Kasumi-1 (cell line): ENCODE measurements at regions not wholly inside any gene's neighbourhood (a gene's known extent, or its start where the extent isn't known, plus 50 kb on each side); places are given as distances from the start of the nearest gene placed in this dataset.

Experiments used
- DNase-seq, 2 experiments: peaks; one replicate each; lab custom pipeline; 2025; lab: John Stamatoyannopoulos, UW

DNA sequence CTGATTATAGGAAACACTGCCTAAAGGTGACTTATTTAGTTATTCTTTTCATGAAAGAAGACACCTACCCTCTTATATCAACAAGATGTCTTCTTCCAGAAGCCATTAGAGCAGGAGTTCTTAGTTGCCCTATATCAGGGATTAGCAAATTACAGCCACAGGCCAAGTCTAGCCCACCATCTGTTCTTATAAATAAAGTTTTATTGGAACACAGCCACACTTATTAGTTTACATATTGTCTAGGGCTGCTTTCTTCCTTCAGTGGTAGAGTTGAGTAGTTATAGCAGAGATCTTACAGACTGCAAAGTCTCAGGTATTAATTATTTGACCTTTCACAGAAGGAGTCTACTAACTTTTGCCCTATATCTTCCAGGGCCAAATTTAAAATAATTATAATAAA lies 157.2 kb upstream of the NOCT start:
- DNase-seq = no peak

GRCh38 chr4:138857416-138857815 lies 158.2 kb upstream of the NOCT start:
- DNase-seq = no peak

DNA sequence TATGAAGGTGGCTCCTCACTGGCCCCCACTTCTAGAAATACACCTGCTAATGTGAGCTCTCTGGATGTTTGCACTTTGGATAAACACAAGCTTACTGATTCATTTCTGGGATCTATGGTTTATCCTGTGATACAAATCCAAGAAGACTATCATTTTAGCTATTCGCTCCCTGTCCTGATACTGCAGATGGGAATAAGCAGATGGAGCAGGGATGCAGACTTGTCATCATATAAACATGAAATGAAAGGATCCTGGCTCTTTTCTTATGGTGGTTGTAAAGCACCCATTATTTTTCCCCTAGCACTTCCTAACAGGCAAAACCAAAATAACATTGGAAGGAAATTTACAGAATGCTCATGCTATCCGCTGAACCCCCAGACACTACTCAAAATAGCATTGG lies 162.9 kb upstream of the NOCT start:
- DNase-seq = no peak

GRCh38 chr4:138851391-138852335 lies 163.9 kb upstream of the NOCT start:
- no peak for DNase-seq

GRCh38 chr4:138845664-138846063 lies 169.9 kb upstream of the NOCT start:
- no peak for DNase-seq

DNA sequence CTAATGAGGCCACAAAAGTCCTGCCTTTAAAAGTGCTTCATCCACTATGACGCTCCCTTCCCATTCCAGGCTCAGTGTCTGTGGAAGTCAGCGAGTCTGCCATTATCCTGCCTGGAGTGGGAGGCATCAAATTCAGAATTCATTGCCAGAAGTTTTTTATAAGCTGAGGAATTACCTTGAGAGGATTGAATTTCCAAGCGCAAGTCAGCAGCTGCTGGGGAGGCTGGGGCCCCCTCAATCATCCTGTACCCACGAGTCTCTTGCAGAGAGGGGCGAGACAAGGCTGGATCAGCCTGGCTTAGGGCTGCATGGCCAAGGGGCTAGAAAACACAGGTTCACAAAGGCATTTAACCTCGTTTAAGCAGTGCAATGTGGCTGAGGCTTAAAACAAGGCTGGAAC lies 170.5 kb upstream of the NOCT start:
- DNase-seq = no peak

GRCh38 chr4:138843616-138844015 lies 172.0 kb upstream of the NOCT start:
- no peak for DNase-seq

DNA sequence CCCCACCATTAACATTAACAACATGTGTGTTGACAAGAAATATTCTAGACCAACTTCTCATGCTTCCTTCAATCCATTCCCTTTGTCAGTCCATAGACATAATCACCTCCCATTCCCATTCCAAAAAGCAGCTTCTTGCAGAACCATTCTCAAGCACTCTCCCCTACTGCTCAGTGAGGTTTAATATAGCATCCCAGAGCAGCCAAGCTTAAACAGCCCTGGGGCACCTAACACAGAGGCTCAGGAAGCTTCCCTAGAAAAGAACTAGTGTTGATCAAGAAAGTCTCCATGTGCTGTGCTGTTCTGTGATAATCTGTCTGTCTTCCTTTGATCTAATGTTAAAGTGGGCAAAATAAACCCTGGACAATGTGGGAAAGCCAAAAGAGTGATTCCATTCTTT lies 174.2 kb upstream of the NOCT start:
- DNase-seq = no peak

GRCh38 chr4:138838251-138838650 lies 177.3 kb upstream of the NOCT start:
- no peak for DNase-seq

DNA sequence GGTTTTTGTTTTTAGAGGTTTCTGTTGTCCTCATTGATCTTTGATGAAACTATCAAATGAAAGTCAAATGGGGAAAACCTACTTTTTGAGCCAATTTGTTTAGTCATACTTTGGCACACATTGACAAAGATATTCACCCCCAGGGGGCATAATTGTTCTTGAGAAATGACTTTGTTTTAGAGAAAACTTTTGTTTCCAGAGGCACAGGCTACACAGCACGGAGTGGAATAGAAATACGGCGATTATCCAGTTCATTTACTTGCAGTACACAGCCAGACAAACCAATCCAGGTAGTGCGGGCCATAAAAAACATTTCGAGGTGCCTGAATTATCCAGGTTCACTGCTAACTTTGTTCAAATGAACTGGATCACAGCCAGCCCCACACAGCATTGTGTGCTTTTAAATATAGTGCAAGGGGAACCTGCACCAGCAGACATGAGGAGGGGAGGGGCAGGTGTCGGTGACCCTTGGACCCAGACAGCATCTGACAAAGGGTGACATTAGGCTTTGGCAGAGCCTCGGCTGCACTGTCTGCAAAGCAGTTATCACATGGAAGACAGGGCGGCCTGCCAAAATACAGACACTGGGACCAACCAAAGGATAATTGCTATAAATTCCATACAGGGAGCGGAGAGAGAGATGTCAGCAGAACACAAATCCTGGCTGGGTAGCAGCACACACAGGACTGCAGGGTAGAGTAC lies 179.6 kb upstream of the NOCT start:
- DNase-seq = no peak

- no peak for DNase-seq
Measured at GRCh38 chr4:138833974-138834373, 181.6 kb upstream of the NOCT start.

DNA sequence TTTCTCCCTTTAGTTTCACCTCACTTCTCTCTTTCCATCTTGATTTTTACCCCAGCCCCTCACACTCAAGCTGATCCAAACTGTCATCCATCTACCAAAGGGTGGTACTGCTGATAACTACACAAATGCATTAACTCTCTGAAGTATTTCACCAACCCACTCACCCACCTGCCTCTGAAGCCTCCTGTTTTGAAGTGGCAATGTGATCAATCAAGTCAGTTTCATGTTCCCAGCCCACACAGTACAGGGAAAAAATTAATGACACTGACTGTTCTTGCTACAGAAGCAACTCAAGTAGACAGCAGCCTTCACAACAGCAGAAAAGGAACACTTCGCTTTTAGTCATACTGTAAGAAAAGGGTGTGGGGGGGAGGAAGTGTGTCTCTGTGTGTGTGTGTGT lies 183.0 kb upstream of the NOCT start:
- DNase-seq = no peak

- no peak for DNase-seq
Measured at GRCh38 chr4:138831948-138832347, 183.6 kb upstream of the NOCT start.

- DNase-seq = no peak
Measured at GRCh38 chr4:138828926-138829325, 186.7 kb upstream of the NOCT start.

DNA sequence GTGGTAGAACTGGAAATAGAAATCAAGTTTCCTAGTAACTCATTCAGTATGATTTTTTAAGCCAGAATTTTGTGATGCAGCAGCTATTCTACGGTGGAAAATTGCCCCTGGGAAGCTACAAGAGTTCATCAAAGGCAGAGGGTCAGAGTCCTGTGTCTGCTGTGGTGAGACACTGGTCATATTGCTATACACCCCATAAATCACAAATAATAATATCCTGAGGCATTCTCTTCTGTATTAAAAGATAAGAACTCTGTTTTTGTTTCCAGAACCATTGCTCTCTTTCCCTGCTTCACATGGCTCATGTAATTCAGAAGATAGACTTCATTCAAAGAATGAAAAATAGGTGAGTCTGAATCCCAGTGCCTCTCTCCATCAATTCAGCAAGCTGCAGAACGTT lies 188.8 kb upstream of the NOCT start:
- no peak for DNase-seq

- no peak for DNase-seq
Measured at GRCh38 chr4:138826322-138826721, 189.3 kb upstream of the NOCT start.

DNA sequence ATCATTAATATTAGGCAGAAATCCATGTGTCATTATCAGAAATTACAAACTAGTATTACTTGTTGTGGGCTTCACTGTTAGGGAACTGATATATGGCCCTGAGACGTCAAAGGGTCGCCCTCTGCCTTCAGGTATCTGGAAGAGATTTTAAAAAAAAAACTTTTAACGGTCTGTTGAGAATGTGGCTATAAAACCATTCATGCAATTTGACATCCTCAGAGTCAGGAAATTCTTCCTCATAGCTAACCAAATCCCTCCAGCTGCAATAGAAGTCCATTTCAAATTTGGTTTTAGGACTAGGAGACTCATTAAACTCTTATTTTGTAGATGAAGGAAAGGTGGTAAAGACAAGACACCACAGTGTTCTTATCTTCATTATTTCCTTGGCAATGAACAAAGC lies 194.2 kb upstream of the NOCT start:
- no peak for DNase-seq

DNA sequence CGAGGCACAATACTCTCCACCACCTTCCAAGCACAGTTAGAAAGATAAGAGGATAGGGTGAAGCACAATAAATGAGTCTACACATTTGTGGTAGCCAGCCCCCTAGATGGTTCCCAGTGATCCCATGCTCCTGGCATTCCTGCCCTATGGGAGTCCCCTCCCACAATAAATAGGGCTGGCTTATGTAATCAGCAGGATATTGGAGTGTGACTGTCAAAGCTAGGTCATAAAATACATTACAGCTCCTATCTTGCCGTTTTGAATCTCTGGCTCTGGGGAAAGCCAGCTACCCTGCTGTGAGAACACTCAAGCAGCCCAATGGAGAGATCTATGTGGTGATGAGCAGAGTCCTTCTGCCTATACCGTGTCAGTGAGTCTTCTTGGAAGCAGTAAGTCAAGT lies 198.7 kb upstream of the NOCT start:
- DNase-seq = no peak

DNA sequence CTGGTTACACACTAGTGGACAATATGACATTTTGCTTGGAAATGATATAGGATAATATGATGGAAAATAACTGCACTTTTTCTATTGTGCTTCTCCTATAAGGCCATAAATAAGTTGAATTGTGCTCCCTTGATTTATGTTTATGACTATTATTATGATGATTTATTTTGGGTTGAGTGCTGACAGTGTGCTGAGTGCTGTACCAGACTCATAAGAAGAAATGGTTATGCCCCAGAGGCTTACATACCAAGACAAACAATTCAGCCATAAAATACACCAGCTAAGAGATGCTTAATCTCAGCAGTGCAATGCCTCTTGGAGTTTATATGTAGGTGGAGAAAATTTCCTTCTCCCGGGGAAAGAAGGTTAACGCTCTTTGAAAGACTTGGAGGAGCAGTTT lies 199.8 kb upstream of the NOCT start:
- DNase-seq = no peak

DNA sequence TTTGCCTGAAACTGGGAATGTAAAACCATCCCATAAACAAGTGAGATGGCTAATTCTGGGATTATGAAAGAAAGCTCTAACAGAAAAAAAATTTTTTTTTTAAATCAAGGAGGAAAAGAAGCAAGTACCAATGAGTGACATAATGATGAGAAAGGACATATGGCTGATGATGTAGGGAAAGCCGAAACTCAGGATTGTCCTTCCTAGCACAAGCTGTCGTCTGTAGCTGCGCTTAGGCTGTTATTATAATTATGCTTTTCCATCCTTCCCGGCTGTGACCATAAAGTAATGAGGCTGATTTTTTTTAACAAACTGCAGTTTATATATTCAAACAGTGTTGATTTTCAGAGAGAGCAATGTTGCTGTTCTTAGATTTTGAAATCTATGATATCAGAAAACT lies 209.8 kb upstream of the NOCT start:
- DNase-seq = no peak

DNA sequence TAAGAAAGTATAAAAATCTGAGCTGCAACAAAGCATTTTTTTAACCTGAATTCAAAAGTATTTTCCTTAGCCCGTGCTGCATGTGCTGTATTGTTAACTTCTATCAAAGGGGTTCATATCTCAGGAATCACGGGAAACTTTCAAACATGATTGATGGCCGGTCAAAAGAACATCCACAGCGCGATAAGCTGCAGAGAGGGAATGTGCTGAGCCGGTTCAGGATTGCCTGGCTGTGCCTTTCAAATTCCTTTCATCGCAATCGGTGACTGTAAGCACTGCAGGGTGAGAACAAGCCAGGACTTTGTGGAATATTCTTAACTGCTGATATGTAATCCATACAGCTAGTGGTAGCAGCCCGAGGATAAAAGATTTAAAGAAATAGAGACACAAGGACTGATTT lies 210.9 kb upstream of the NOCT start:
- no peak for DNase-seq

- no peak for DNase-seq
Measured at GRCh38 chr4:138803051-138803450, 212.5 kb upstream of the NOCT start.

DNA sequence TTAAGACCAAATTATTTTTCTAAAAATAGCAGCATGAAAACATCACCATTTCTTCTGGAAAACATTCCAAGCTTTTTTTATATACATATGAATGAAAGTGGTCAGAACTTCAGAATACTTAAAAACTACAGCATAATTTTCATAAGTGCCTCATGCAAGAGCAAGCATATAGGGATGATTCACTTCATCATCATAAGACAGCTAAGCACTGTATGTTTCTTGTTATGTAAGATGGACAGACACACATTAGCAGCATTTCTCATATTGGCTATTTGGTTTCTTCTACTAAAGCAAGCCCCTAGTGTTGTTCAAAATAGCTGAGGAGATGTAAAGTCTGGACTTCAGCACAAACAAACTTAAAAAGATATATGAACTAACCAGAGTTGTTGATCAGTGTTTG lies 213.1 kb upstream of the NOCT start:
- DNase-seq = no peak

- DNase-seq = no peak
Measured at GRCh38 chr4:138800421-138800820, 215.2 kb upstream of the NOCT start.
